Retinal pigment epithelial cell (primary cell): ENCODE measurements at regions not wholly inside any gene's neighbourhood (a gene's known extent, or its start where the extent isn't known, plus 50 kb on each side); places are given as distances from the start of the nearest gene placed in this dataset.
"Not testable (repeated sequence)": the region's sequence is repeated elsewhere in the genome, so short reads cannot be mapped to it uniquely, and the experiment has no call there.

Source experiments
- DNase-seq: peaks from one replicate; pipeline ENCODE4 v3.0.0-alpha.2; 2010; ENCODE audit warnings: low read depth
- H3K4me3 ChIP-seq: 2 replicates; pipeline ENCODE4 v1.5.1; 2011; ENCODE audit warnings: mild to moderate bottlenecking, low read length, control low read depth, moderate library complexity
- CTCF ChIP-seq: conservative IDR thresholded peaks from 2 replicates; pipeline ENCODE4 v1.5.1; 2011; ENCODE audit warnings: low read depth, low read length, control low read depth, inconsistent platforms

DNA sequence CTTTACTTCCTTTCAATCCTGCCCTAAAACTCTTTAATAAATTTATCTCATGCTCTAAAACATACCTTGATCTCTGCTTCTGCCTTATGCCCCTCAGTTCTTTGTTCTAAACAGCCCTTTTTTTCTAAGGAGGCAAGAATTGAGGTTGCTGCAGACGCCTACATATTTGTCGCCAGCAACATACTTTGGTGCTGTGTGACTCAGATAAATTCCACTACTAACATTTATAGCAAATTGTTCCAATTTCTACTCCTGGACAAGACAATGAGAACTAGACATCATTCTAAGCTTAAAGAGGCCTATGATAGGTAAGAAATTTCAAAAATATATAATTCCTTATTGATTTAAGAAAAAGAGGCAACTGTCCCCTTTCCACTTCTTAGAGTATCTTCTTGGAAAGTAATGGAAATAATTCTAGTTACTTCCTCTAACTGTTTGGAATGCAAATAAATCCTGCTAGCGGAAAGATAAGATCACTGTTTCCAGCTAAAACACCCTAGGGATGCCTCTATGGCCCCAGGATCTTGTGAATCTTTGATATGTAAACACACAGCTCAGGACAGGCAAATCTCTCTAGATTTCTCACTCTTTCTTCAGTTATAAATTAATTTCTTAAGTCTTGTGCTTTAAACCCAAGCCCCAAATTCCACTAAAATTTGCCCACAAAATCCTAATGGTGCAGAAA, 869.1 kb downstream of the KCNT2 start:
- TF ChIP-seq CTCF = no peak
- H3K4me3 ChIP-seq = no peak overlapping the region
- no peak for DNase-seq

GRCh38 chr1:195735140-195735539, 873.1 kb downstream of the KCNT2 start:
- no peak overlapping the region for H3K4me3 ChIP-seq
- no peak for DNase-seq
- no peak for TF ChIP-seq CTCF

DNA sequence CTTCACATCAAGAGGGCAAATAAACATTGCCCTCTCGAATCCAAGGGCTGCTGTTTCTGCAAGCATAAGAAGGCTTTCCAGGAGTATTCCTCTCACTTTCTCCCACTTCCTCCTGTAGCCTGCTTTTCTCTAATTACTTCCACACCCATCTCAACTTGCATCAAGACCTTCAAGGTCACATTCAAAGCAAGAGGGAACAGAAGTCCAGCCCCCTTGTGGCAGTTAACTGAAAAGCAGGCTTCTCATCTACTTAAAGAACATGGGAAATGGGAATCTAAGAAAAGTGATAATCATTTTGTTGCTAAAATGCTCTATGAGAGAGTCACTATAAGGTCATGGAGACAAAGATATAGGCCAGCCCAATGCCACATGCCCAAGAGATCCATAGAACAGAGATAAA, 874.4 kb downstream of the KCNT2 start:
- TF ChIP-seq CTCF = peak; percentile 53
- H3K4me3 ChIP-seq = no peak overlapping the region
- no peak for DNase-seq

- H3K4me3 ChIP-seq = no peak overlapping the region
- no peak for TF ChIP-seq CTCF
- DNase-seq = no peak
Measured at GRCh38 chr1:195733408-195733807, 874.8 kb downstream of the KCNT2 start.

- no peak overlapping the region for H3K4me3 ChIP-seq
- no peak for DNase-seq
- no peak for TF ChIP-seq CTCF
Measured at GRCh38 chr1:195731385-195731784, 876.9 kb downstream of the KCNT2 start.

- no peak for DNase-seq
- no peak for TF ChIP-seq CTCF
- H3K4me3 ChIP-seq = no peak overlapping the region
Measured at GRCh38 chr1:195723796-195724194, 884.4 kb downstream of the KCNT2 start.

DNA sequence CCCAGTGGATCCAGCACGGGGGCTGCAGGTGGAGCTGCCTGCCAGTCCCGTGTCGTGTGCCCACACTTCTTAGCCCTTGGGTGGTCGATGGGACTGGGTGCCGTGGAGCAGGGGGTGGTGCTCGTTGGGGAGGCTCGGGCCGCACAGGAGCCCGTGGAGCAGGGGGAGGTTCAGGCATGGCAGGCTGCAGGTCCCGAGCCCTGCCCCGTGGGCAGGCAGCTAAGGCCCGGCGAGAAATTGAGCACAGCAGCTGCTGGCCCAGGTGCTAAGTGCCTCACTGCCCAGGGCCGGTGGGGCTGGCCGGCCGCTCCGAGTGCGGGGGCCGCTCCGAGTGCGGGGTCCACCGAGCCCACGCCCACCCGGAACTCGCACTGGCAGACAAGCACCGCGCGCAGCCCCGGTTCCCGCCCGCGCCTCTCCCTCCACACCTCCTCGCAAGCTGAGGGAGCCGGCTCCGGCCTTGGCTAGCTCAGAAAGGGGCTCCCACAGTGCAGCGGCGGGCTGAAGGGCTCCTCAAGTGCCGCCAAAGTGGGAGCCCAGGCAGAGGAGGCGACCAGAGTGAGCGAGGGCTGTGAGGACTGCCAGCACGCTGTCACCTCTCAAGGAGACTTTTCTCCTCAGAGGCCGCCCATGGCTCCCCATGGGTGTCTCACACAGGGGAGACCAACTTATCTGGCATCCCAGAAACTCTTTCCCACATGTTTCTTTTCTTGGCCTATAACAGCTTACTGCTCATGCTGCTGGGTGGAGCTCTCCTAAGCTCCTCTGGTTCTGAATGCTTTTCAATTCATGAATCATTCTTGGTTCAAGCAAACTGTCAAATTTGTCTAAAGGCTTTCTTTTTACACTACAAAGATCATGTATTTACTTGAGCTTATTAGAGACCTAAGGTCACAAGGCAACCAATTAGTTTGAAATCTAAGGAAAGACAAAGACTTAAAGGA, 885.1 kb downstream of the KCNT2 start:
- peak; percentile 53 for DNase-seq
- H3K4me3 ChIP-seq = not testable (repeated sequence)

DNA sequence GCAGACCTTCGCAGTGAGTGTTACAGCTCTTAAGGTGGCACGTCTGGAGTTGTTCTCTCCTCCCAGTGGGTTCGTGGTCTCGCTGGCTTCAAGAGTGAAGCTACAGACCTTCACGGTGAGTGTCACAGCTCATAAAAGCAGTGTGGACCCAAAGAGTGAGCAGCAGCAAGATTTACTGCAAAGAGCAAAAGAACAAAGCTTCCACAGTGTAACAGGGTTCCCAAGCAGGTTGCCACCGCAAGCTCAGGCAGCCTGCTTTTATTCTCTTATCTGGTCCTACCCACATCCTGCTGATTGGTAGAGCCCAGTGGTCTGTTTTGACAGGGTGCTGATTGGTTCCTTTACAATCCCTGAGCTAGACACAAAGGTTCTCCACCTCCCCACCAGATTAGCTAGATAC, 886.1 kb downstream of the KCNT2 start:
- H3K4me3 ChIP-seq, DNase-seq: not testable (repeated sequence)
